CMK (cell line): ENCODE measurements at regions not wholly inside any gene's neighbourhood (a gene's known extent, or its start where the extent isn't known, plus 50 kb on each side); places are given as distances from the start of the nearest gene placed in this dataset.

Experiments used
- DNase-seq: peaks from one replicate; pipeline ENCODE4 v3.0.0-alpha.2; 2010; ENCODE audit warnings: low read depth

- DNase-seq = no peak
These were observed 370.4 kb upstream of the CPEB2 start for GRCh38 chr4:14631806-14632440.

- DNase-seq = no peak
These were observed 365.7 kb upstream of the CPEB2 start for GRCh38 chr4:14636563-14636962.

- no peak for DNase-seq
These were observed 361.8 kb upstream of the CPEB2 start for GRCh38 chr4:14640476-14640875.

GRCh38 chr4:14641871-14642270 lies 360.4 kb upstream of the CPEB2 start:
- no peak for DNase-seq

GRCh38 chr4:14644580-14645282 lies 357.6 kb upstream of the CPEB2 start:
- DNase-seq = no peak

- DNase-seq = no peak
These were observed 355.4 kb upstream of the CPEB2 start for GRCh38 chr4:14646831-14647230.

GRCh38 chr4:14650127-14650526 lies 352.2 kb upstream of the CPEB2 start:
- DNase-seq = no peak

GRCh38 chr4:14652522-14652921 lies 349.8 kb upstream of the CPEB2 start:
- no peak for DNase-seq

GRCh38 chr4:14653338-14653737 lies 348.9 kb upstream of the CPEB2 start:
- DNase-seq = no peak

- DNase-seq = no peak
These were observed 343.0 kb upstream of the CPEB2 start for GRCh38 chr4:14659286-14659685.

- DNase-seq = no peak
These were observed 334.6 kb upstream of the CPEB2 start for GRCh38 chr4:14667624-14668151.

GRCh38 chr4:14668296-14668695 lies 334.0 kb upstream of the CPEB2 start:
- no peak for DNase-seq

- DNase-seq = no peak
These were observed 332.9 kb upstream of the CPEB2 start for GRCh38 chr4:14669371-14669770.

- no peak for DNase-seq
These were observed 331.1 kb upstream of the CPEB2 start for GRCh38 chr4:14671146-14671545.

- DNase-seq = no peak
These were observed 326.8 kb upstream of the CPEB2 start for GRCh38 chr4:14675279-14675985.

GRCh38 chr4:14679906-14680305 lies 322.4 kb upstream of the CPEB2 start:
- DNase-seq = no peak

- DNase-seq = no peak
These were observed 321.0 kb upstream of the CPEB2 start for GRCh38 chr4:14681330-14681729.

- no peak for DNase-seq
These were observed 308.6 kb upstream of the CPEB2 start for GRCh38 chr4:14693728-14694127.

GRCh38 chr4:14695095-14695845 lies 307.0 kb upstream of the CPEB2 start:
- DNase-seq = no peak

GRCh38 chr4:14700083-14700482 lies 302.2 kb upstream of the CPEB2 start:
- DNase-seq = no peak

- DNase-seq = no peak
These were observed 301.7 kb upstream of the CPEB2 start for GRCh38 chr4:14700544-14700943.

GRCh38 chr4:14701389-14701788 lies 300.9 kb upstream of the CPEB2 start:
- DNase-seq = no peak
